MM.1S (cell line): ENCODE measurements at regions not wholly inside any gene's neighbourhood (a gene's known extent, or its start where the extent isn't known, plus 50 kb on each side); places are given as distances from the start of the nearest gene placed in this dataset.
"Not testable (repeated sequence)": the region's sequence is repeated elsewhere in the genome, so short reads cannot be mapped to it uniquely, and the experiment has no call there.

Experiments
- DNase-seq: peaks from one replicate; pipeline ENCODE4 v3.0.0-alpha.2; 2015
- H2AFZ ChIP-seq: fragments of 300-600 bp; sonication (generic); 2 replicates; pipeline ENCODE4 v1.6.0; 2016; ENCODE audit warnings: antibody characterized with exemption, low read length
- H3F3A ChIP-seq: fragments of 300-600 bp; sonication (generic); 2 replicates; pipeline ENCODE4 v1.6.1; 2016; ENCODE audit warnings: mild to moderate bottlenecking, antibody characterized with exemption, low read length, moderate library complexity, mixed read lengths; ENCODE audit not compliant: insufficient read depth
- H3K27ac ChIP-seq: fragments of 300-600 bp; sonication (generic); 2 replicates; pipeline ENCODE4 v1.5.1; 2016; ENCODE audit warnings: mild to moderate bottlenecking, low read length
- H3K27me3 ChIP-seq: fragments of 300-600 bp; sonication (generic); replicated peaks from 2 replicates; pipeline ENCODE4 v1.6.0; 2016; ENCODE audit warnings: low read length; ENCODE audit not compliant: insufficient read depth
- H3K36me3 ChIP-seq: fragments of 300-600 bp; sonication (generic); replicated peaks from 2 replicates; pipeline ENCODE4 v1.6.1; 2016; ENCODE audit warnings: mild to moderate bottlenecking, low read length, mixed read lengths; ENCODE audit not compliant: insufficient read depth
- H3K4me1 ChIP-seq: fragments of 300-600 bp; sonication (generic); 2 replicates; pipeline ENCODE4 v1.6.1; 2016; ENCODE audit warnings: low read length, mixed read lengths
- H3K4me2 ChIP-seq: fragments of 300-600 bp; sonication (generic); 2 replicates; pipeline ENCODE4 v1.6.0; 2016; ENCODE audit warnings: low read depth, low read length
- H3K4me3 ChIP-seq: fragments of 300-600 bp; sonication (generic); 2 replicates; pipeline ENCODE4 v1.5.1; 2016; ENCODE audit warnings: low read length, mixed read lengths
- H3K79me2 ChIP-seq: fragments of 300-600 bp; sonication (generic); 2 replicates; pipeline ENCODE4 v1.6.1; 2016; ENCODE audit warnings: mixed run types, low read length, mixed read lengths
- H3K9ac ChIP-seq: fragments of 300-600 bp; sonication (generic); 2 replicates; pipeline ENCODE4 v1.6.1; 2016; ENCODE audit warnings: low read length, mixed read lengths
- H3K9me2 ChIP-seq: fragments of 300-600 bp; sonication (generic); replicated peaks from 2 replicates; pipeline ENCODE4 v1.6.1; 2016; ENCODE audit warnings: mild to moderate bottlenecking, low read length, mixed read lengths; ENCODE audit not compliant: insufficient read depth
- H3K9me3 ChIP-seq: fragments of 300-600 bp; sonication (generic); replicated peaks from 2 replicates; pipeline ENCODE4 v1.6.1; 2016; ENCODE audit warnings: mild to moderate bottlenecking, low read length, mixed read lengths; ENCODE audit not compliant: insufficient read depth
- H4K20me1 ChIP-seq: fragments of 300-600 bp; sonication (generic); 2 replicates; pipeline ENCODE4 v1.6.1; 2016; ENCODE audit warnings: mild to moderate bottlenecking, low read length, moderate library complexity, mixed read lengths; ENCODE audit not compliant: insufficient read depth
- CTCF ChIP-seq: fragments of 300-600 bp; sonication (generic); IDR thresholded peaks from 2 replicates; pipeline ENCODE4 v1.5.1; 2016; ENCODE audit warnings: antibody characterized with exemption, low read length, mixed read lengths
- EZH2 ChIP-seq: fragments of 300-600 bp; sonication (generic); optimal IDR thresholded peaks from 2 replicates; pipeline ENCODE3; 2017; ENCODE audit warnings: low read depth, mild to moderate bottlenecking, antibody characterized with exemption, low read length, mixed read lengths
- EZH2phosphoT487 ChIP-seq: fragments of 300-600 bp; sonication (generic); IDR thresholded peaks from 2 replicates; pipeline ENCODE4 v1.6.1; 2018; ENCODE audit warnings: antibody characterized with exemption, low read length

- H3K9me3 ChIP-seq, result no peaks in the 10 kb centered on the region
- H3K79me2 ChIP-seq, result no peaks in the 10 kb centered on the region
- no peaks in the 10 kb centered on the region for H3K9me2 ChIP-seq
- DNase-seq, result no peak
- no peaks in the 10 kb centered on the region for H3F3A ChIP-seq
- no peak overlapping the region for H3K4me3 ChIP-seq
- H3K9ac ChIP-seq, result no peak overlapping the region
- no peaks in the 10 kb centered on the region for H4K20me1 ChIP-seq
- no peaks in the 10 kb centered on the region for H3K36me3 ChIP-seq
- no peak overlapping the region for H2AFZ ChIP-seq
- peaks cover 6% of the 10 kb centered on the region for H3K4me1 ChIP-seq
- TF ChIP-seq EZH2phosphoT487 (no peak), CTCF (no peak), EZH2 (no peak)
- no peak overlapping the region for H3K4me2 ChIP-seq
- no peaks in the 10 kb centered on the region for H3K27me3 ChIP-seq
- no peak overlapping the region for H3K27ac ChIP-seq
Observed at GRCh38 chrX:45508454-45508853, 307.8 kb upstream of the DIPK2B start.

DNA sequence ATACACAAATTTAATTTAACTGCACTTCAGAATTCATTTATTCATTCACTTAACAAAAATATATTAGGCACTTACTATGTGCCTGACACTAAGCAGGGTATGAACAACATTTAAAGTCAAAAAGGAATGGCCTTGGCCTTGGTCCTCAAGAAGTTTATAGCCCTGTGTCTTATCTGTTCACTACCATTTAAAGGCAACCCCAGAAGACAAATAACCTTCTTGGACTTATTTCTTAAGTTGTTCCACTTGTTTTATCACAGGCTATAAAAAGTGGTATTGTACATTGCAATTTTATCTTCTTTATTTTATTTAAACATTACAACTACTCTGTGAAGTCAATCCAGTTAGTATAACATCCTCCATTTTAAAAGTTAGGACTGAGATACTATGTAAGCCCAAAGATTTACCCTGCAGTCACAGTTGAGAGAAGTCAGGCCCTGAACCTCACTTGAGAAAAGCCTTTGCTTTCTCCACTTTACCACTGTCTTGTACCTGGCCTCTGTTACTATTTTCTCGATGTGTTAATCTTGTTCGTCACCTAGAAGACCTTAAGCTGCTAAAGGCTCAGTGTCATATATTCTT is 305.6 kb upstream of the DIPK2B start:
- Histone ChIP-seq H3K79me2 (no peaks in the 10 kb centered on the region), H3K9me2 (no peaks in the 10 kb centered on the region), H3K36me3 (no peaks in the 10 kb centered on the region), H3K4me1 (peaks cover 6% of the 10 kb centered on the region), H3K4me2 (no peak overlapping the region), H3F3A (no peaks in the 10 kb centered on the region), H3K27ac (no peak overlapping the region), H3K9me3 (no peaks in the 10 kb centered on the region), H3K27me3 (no peaks in the 10 kb centered on the region), H3K9ac (no peak overlapping the region), H3K4me3 (no peak overlapping the region), H2AFZ (no peak overlapping the region), H4K20me1 (no peaks in the 10 kb centered on the region)
- DNase-seq, result no peak
- TF ChIP-seq CTCF (no peak), EZH2 (no peak), EZH2phosphoT487 (no peak)

DNA sequence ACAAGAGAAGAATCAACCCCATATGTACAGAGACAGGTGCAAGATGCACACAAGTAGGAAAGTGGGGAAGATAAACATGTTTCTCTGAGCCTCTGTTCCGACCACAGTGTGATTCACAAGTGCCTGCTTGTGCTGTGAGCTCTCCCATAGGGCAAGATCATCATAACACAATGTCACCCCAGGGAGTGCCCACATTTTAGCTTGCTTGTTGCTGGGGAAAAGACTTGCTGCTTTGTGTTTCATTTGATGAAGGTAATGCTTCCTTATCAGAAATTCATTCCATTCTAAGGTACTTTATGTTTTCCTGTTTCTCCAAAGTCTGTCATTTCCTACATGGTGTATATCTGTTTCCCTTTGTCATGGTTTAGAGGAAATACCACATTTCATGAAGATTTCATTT is 304.5 kb upstream of the DIPK2B start:
- no peak overlapping the region for H2AFZ ChIP-seq
- no peak for DNase-seq

DNA sequence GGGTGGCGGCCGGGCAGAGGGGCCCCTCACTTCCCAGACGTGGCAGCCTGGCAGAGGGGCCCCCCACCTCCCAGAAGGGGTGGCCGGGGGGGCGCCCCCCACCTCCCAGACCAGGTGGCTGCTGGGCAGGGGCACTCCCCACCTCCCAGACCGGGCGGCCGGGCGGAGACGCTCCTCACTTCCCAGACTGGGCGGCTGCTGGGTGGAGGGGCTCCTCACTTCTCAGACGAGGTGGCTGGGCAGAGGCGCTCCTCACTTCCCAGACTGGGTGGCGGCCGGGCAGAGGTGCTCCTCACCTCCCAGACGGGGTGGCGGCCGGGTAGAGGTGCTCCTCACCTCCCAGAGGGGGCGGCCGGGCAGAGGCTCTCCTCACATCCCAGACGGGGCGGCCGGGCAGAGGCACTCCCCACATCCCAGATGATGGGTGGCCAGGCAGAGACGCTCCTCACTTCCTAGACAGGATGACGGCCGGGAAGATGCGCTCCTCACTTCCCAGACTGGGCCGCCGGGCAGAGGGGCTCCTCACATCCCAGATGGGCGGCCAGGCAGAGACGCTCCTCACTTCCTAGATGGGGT is 303.2 kb upstream of the DIPK2B start:
- H3K9me3 ChIP-seq, H3K4me1 ChIP-seq, DNase-seq, H3K9me2 ChIP-seq, H3F3A ChIP-seq, H4K20me1 ChIP-seq, H2AFZ ChIP-seq, H3K27me3 ChIP-seq, H3K27ac ChIP-seq, H3K4me3 ChIP-seq, H3K79me2 ChIP-seq, H3K36me3 ChIP-seq, H3K9ac ChIP-seq, H3K4me2 ChIP-seq: not testable (repeated sequence)

More for the DNA sequence above, 304.5 kb upstream of the DIPK2B start:
- peaks cover 6% of the 10 kb centered on the region for H3K4me1 ChIP-seq
- no peaks in the 10 kb centered on the region for H3K79me2 ChIP-seq
- H3K9me3 ChIP-seq, result no peaks in the 10 kb centered on the region
- no peak overlapping the region for H3K27ac ChIP-seq
- no peaks in the 10 kb centered on the region for H3K9me2 ChIP-seq
- no peaks in the 10 kb centered on the region for H3K36me3 ChIP-seq
- H3K27me3 ChIP-seq, result no peaks in the 10 kb centered on the region
- H3F3A ChIP-seq, result no peaks in the 10 kb centered on the region
- no peak overlapping the region for H3K4me2 ChIP-seq
- H3K4me3 ChIP-seq, result no peak overlapping the region
- H4K20me1 ChIP-seq, result no peaks in the 10 kb centered on the region
- TF ChIP-seq CTCF, result no peak
- no peak for TF ChIP-seq EZH2phosphoT487
- TF ChIP-seq EZH2, result no peak
- H3K9ac ChIP-seq, result no peak overlapping the region
